SHP77 (cell line): ENCODE measurements at regions not wholly inside any gene's neighbourhood (a gene's known extent, or its start where the extent isn't known, plus 50 kb on each side); places are given as distances from the start of the nearest gene placed in this dataset.

Experiments used
- DNase-seq, 2 experiments: peaks; one replicate each; lab custom pipeline; 2025; lab: John Stamatoyannopoulos, UW

- DNase-seq, result no peak
Observed at GRCh38 chr1:219472596-219472995, 140.3 kb downstream of the ZC3H11B start.

DNA sequence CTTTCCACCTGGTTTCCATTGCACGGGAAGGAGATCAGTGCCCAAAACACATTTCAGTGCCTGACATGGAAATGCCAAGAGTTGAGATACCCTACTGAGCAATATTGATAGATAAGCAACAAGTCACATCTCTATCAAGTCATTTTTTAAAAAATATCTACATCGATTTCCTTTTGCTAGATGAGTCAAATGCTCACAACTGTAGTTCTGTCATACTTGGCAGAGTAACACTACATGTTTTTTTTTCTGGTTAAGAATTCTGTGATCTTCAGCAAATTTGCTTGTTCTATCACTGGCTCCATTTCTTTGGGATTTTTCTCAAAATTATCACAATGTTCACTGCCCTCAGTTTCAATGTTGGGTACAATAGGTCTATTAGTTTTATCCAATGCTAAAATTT is 145.4 kb downstream of the ZC3H11B start:
- DNase-seq, result no peak

DNA sequence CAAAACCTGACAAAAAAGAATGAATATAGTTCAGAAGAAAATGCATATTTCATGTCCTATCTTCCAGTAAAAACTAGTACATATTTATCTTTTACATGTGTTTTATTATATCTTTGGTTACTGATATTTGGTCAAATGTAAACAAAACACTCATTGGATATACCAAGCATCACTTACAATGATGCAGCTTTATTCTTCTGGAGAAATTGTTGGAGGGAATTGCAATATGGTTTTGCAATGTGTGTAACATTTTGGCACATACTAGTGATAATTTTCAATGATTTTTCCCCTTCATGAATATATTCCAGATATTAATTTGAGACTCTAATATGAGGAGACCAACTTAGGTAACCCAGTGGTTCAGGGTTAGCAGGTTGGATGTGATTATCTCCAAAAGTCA is 146.1 kb downstream of the ZC3H11B start:
- no peak for DNase-seq

GRCh38 chr1:219465212-219466093 is 147.5 kb downstream of the ZC3H11B start:
- no peak for DNase-seq

- DNase-seq, result no peak
Observed at GRCh38 chr1:219463636-219464035, 149.3 kb downstream of the ZC3H11B start.

GRCh38 chr1:219461981-219462400 is 150.9 kb downstream of the ZC3H11B start:
- DNase-seq, result no peak

DNA sequence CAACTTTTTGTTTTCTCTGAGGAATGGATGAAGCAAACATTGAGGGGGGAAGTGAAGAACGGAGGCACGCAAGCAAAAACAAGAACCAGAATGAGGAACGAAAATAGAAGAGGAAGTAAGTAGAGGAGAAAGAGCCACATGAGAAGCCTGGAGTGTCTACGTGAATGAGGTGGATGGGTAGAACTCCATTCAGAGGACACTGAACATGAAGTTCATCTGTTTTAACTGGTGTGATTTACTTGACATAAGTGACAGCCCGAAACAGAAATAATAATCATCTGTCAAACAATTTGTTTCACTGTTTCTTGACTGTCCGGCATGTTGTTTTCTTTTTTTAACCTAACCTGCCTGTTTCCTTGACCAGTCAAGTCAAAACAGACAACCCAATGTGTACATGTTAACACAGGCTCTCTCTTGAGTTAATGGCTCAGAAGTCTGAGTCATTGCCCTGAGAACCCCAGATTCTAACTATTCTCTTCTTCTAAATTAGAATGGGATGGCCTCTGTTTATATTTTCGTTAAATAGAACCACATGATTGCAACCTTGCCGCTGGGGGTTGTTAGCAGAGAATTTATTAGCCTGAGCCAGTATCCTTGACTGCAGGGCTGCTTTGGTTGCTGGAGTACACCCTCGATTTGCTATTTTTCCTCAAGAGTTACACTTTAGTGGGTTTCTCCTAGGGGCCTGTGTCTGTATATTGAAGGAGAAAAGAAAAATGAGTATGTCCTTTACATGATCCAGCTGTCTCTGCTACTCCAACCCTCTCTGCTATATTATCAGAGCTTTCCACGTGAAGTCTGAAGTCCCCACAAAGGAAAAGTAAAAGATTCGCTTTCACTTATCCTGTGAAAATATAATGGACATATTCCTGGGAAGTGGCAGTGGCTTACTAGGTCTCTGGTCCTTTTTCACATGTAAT is 151.7 kb downstream of the ZC3H11B start:
- no peak for DNase-seq

GRCh38 chr1:219460081-219460895 is 152.6 kb downstream of the ZC3H11B start:
- DNase-seq, result no peak

- DNase-seq, result no peak
Observed at GRCh38 chr1:219459351-219460080, 153.4 kb downstream of the ZC3H11B start.

DNA sequence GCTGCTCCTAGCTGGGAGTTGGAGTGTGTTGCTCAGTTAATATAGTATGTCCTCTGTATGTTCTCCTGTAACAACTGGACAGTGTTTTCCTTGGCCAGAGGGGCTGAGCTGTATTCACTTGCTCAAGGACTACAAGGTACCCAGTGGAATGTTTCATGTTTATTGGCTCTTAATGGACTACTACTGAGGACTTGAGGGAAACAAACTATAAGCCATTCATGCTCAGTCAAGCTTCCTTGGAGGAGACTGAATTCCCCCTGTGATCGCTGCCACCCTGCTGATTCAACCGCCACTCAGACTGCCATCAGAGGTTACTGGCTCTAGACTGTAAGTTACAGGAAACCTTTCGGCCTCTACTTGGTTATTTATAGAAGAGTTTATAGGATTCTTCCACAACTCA is 166.6 kb downstream of the ZC3H11B start:
- DNase-seq, result no peak

DNA sequence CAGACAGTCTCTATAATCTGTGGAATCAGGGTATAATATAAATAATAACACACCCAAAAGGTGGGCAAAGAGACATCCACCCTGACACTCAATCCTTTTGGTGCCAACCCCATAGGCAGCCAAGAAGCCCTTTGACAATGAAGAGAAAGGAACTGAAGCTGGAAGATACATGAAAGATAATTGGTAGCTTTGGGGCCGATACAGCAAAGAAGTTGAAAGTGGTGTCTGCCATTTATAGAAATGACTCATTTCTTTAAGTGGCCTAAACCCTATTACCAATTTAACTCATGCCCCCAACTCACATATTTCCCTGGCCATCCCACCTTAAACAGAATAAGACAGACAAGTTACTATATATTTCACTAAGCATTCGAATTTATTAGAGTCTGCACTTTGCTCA is 167.0 kb downstream of the ZC3H11B start:
- DNase-seq, result no peak

DNA sequence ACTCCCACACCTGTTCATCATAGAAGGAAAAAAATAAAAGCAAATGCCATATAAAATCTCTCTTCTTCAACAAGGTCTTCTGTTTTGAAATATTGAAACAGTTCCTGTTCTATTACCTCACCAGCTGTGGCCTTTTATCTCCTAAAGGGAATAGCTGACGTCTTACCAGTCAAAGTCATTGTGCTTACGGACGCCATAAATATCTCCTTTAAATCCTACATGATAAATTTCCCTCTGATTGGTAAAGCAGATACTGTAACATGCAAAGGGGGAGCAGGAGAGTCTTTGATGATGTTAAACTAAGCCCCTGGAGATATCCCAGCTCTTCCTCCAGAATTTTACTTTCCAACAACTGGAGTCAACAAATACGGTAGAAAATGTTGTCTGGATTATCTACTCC is 168.4 kb downstream of the ZC3H11B start:
- no peak for DNase-seq

GRCh38 chr1:219443763-219444162 is 169.1 kb downstream of the ZC3H11B start:
- DNase-seq, result no peak

- DNase-seq, result no peak
Observed at GRCh38 chr1:219442611-219443061, 170.3 kb downstream of the ZC3H11B start.

DNA sequence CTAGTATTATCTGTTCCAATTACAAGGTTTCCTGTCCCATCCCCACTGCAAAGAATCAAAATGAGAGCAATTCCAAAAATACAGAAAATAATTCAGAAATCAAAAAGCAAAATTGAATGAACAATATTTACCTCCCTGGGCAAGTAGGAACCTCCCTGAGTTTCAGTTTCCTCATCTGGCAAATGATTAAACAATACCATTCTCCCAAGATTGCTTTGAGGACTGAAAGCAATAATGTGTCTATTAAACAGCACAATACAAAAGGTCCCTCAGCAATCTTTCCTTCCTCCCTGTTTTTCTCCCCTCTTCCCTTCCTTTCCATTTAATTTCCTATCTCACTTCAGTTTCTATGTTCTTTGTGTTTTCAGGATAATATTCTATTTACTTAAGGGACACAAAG is 171.0 kb downstream of the ZC3H11B start:
- no peak for DNase-seq

DNA sequence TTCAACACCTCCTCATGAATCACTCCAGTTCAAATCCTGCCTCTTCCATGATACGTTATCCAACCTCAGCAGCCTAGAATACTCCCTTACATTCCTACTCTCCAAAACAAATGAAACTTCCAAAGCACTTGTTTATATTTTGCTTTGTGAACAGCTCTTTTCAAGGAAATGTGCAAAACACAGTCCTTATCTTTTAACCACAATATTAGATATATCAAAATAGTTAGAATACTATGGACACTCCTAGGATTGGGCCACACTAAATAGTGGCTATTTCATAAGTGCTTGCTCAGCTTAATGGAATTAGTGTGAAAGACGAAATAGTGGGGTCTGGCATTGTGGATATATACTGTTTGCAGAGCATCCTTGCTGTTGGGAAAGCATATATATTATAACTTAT is 173.5 kb downstream of the ZC3H11B start:
- DNase-seq, result no peak

DNA sequence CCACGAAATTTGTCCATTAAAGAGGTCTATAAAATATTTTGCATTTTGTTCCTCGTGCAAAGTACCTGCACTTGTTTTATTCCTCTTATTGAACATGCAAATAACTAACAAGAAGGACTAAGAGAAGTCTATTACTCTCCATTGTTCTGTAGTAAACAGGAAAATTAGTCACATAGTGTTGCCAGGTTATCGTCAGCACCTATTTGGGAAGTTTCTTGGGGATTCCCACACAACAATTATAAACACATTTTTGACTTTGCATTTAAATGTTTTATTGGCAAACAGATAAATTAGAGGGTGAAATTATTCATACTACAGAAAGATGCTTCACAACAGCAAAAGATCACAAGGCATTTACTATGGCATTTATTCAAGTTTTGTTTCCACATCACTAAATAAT is 174.5 kb downstream of the ZC3H11B start:
- no peak for DNase-seq

GRCh38 chr1:219434923-219435297 is 178.0 kb downstream of the ZC3H11B start:
- DNase-seq, result no peak

GRCh38 chr1:219434285-219434922 is 178.5 kb downstream of the ZC3H11B start:
- DNase-seq, result no peak

DNA sequence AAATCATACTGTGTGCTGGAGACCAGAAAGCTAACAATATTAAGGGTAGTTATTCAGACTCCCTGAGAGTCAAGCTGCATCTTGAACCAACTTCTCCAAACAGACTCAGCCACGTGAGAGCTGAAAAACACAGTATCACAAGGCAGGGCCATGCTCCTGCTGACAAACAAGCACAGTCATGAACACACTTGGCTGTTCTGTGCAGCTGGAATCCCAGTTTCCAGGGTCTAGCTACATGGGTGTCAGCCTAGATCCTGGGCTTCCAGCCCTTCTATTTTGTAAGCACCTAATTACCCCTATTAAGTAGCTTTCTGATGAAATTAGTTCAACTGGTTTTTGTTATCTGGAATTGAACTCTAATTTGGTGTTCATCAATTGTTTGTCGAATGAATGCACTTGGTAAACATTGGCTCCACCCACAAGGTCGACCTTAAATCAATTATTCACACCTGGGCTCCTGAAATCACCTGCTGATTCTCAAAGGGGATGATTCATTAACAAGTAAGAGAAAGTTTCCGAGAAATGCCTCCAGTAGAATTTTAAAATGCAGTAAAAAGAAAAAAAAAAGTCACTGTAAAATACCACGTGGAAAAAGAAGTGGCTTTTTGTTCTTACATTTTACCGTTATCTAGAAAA is 179.3 kb downstream of the ZC3H11B start:
- DNase-seq, result no peak
